ENCODE measurements at regions not wholly inside any gene's neighbourhood (a gene's known extent, or its start where the extent isn't known, plus 50 kb on each side); places are given as distances from the start of the nearest gene placed in this dataset.
A peak's percentile ranks its signal among the peaks of the same experiment; 100 is the strongest.

- no peak overlapping the region for H3K56ac ChIP-seq (ENCODE audit: insufficient read length, low read depth, low read length)
- H3K27ac ChIP-seq (ENCODE audit: insufficient read length, low read depth, low read length), result no peak overlapping the region
- no peak overlapping the region for H3K9ac ChIP-seq (ENCODE audit: extremely low read depth, insufficient read length, low read length)
- H4K91ac ChIP-seq (ENCODE audit: insufficient read length, low read depth, low read length), result no peak overlapping the region
- H3K23me2 ChIP-seq (ENCODE audit: insufficient read length, low read depth, low read length, poor library complexity, severe bottlenecking), result no peaks in the 10 kb centered on the region
- H3K18ac ChIP-seq (ENCODE audit: insufficient read length, low read depth, low read length), result no peak overlapping the region
- peaks cover 13 to 19% of the 10 kb centered on the region in 2 experiments for H3K4me1 Mint-ChIP-seq
- no peak overlapping the region for H3K4me3 Mint-ChIP-seq
- H3K14ac ChIP-seq (ENCODE audit: insufficient read depth, low read length), result no peak overlapping the region
- H3K9me3 Mint-ChIP-seq, result no peaks in the 10 kb centered on the region
- no peak for DNase-seq
- H2AK5ac ChIP-seq (ENCODE audit: insufficient read length, low read length), result no peak overlapping the region
- no peak overlapping the region for H4K8ac ChIP-seq (replicated peaks; ENCODE audit: insufficient read length, low read depth, low read length)
- H3K23ac ChIP-seq (ENCODE audit: insufficient read length, low read depth, low read length), result no peak overlapping the region
- no peaks in the 10 kb centered on the region for H4K20me1 ChIP-seq (ENCODE audit: control insufficient read depth, insufficient read depth, insufficient read length)
- no peak overlapping the region for H2BK15ac ChIP-seq (ENCODE audit: low read depth, low read length)
- peak overlapping the region in 1 of 3 experiments; percentile 79; a peak in 1 of 7 replicates for H3K27ac Mint-ChIP-seq
- no peak for TF ChIP-seq CTCF (conservative IDR thresholded peaks at IDR 0.05)
- no peak overlapping the region for H3T11ph ChIP-seq (ENCODE audit: low read length)
- no peaks in the 10 kb centered on the region; the same call in none of the 2 replicates for H3K27me3 Mint-ChIP-seq (ENCODE audit: low read depth)
- H3K4ac ChIP-seq (ENCODE audit: low read depth, low read length), result no peak overlapping the region
- no peak overlapping the region for H3K4me2 ChIP-seq (ENCODE audit: insufficient read depth, insufficient read length, low read length)
- H2BK120ac ChIP-seq (ENCODE audit: low read depth, low read length, poor library complexity, severe bottlenecking), result no peak overlapping the region
- H2BK12ac ChIP-seq (ENCODE audit: insufficient read length, low read depth, low read length), result no peak overlapping the region
- no CpG with 5 or more reads among the region's 6 CpGs for WGBS (ENCODE audit: extremely low coverage, insufficient read length, low lambda C conversion rate)
- H4K5ac ChIP-seq (ENCODE audit: insufficient read length, low read depth, low read length), result no peak overlapping the region
- H3K79me1 ChIP-seq (ENCODE audit: insufficient read depth, low read depth, low read length, poor library complexity, severe bottlenecking), result no peaks in the 10 kb centered on the region
- H3K9me3 ChIP-seq (ENCODE audit: control insufficient read depth, low read depth, low read length), result no peaks in the 10 kb centered on the region
- H3K4me1 ChIP-seq (ENCODE audit: insufficient read depth, low read length), result no peaks in the 10 kb centered on the region
- no peak overlapping the region for H2BK5ac ChIP-seq (ENCODE audit: insufficient read length, low read length)
- no peak overlapping the region for H2AFZ ChIP-seq (ENCODE audit: low read length)
- no peaks in the 10 kb centered on the region for H3K79me2 ChIP-seq (ENCODE audit: insufficient read depth, low read length)
- H3K27me3 ChIP-seq (ENCODE audit: insufficient read depth, low read length), result no peaks in the 10 kb centered on the region
- no peaks in the 10 kb centered on the region; a peak in 1 of 7 replicates for H3K36me3 Mint-ChIP-seq (ENCODE audit: insufficient read depth in 1 of 3, low read depth in 3 of 3)
- no peak overlapping the region for H2BK20ac ChIP-seq (ENCODE audit: low read depth, low read length, poor library complexity, severe bottlenecking)
These were observed 109.3 kb upstream of the FAN1 start for GRCh38 chr15:30794388-30794787.
